Urinary bladder (tissue), 3 donors: ENCODE measurements at regions not wholly inside any gene's neighbourhood (a gene's known extent, or its start where the extent isn't known, plus 50 kb on each side); places are given as distances from the start of the nearest gene placed in this dataset.

Experiments
- DNase-seq: peaks from one replicate; pipeline ENCODE4 v3.0.0-alpha.2; 2015; ENCODE audit errors: extremely low spot score
- H3K27ac ChIP-seq: one replicate; pipeline ENCODE4 v1.5.1; 2013; ENCODE audit warnings: low read depth, mild to moderate bottlenecking, moderate library complexity
- H3K36me3 ChIP-seq: one replicate; pipeline ENCODE4 v1.6.1; 2013; ENCODE audit warnings: mild to moderate bottlenecking, moderate library complexity; ENCODE audit not compliant: insufficient read depth
- H3K4me1 ChIP-seq: one replicate; pipeline ENCODE4 v1.6.1; 2013; ENCODE audit warnings: mild to moderate bottlenecking, moderate library complexity; ENCODE audit not compliant: insufficient read depth
- H3K4me3 ChIP-seq: one replicate; pipeline ENCODE4 v1.5.1; 2013; ENCODE audit warnings: low read depth, low read length
- WGBS: extraction: QIAGEN DNeasy Blood & Tissue Kit; methylation state at CpG from one replicate; pipeline ENCODE4 v1.1.7; 2013; 5-methylcytosine and 5-hydroxymethylcytosine counted together
- donor health status: healthy with polysubstance abuse.
- donor health status: healthy.

- WGBS, result 69% methylated on average over 5 of the region's 5 CpGs
These were observed 114.9 kb upstream of the IFNGR1 start for GRCh38 chr6:137334094-137334493.

GRCh38 chr6:137332637-137333280 lies 113.6 kb upstream of the IFNGR1 start:
- WGBS, result 32% methylated on average over 8 of the region's 8 CpGs
- no peak overlapping the region for H3K4me3 ChIP-seq
- no peak for DNase-seq
- H3K27ac ChIP-seq, result no peak overlapping the region
- H3K36me3 ChIP-seq, result no peaks in the 10 kb centered on the region
- H3K4me1 ChIP-seq, result no peaks in the 10 kb centered on the region

More at GRCh38 chr6:137334094-137334493, 114.9 kb upstream of the IFNGR1 start:
- no peaks in the 10 kb centered on the region for H3K4me1 ChIP-seq
- no peaks in the 10 kb centered on the region for H3K36me3 ChIP-seq
- no peak overlapping the region for H3K27ac ChIP-seq
- no peak for DNase-seq
- no peak overlapping the region for H3K4me3 ChIP-seq

- no peak for DNase-seq
- H3K4me3 ChIP-seq, result no peak overlapping the region
- no peak overlapping the region for H3K27ac ChIP-seq
- no peaks in the 10 kb centered on the region for H3K36me3 ChIP-seq
- WGBS, result 45% methylated on average over 1 of the region's 1 CpG
- no peaks in the 10 kb centered on the region for H3K4me1 ChIP-seq
These were observed 104.7 kb upstream of the IFNGR1 start for GRCh38 chr6:137323860-137324259.

- DNase-seq, result no peak
- Histone ChIP-seq H3K27ac (no peak overlapping the region), H3K36me3 (no peaks in the 10 kb centered on the region), H3K4me3 (no peak overlapping the region), H3K4me1 (no peaks in the 10 kb centered on the region)
- 83% methylated on average over 9 of the region's 9 CpGs for WGBS
These were observed 101.1 kb upstream of the IFNGR1 start for GRCh38 chr6:137320271-137320670.

- H3K36me3 ChIP-seq, result no peaks in the 10 kb centered on the region
- no peaks in the 10 kb centered on the region for H3K4me1 ChIP-seq
- no peak overlapping the region for H3K4me3 ChIP-seq
- no peak for DNase-seq
- H3K27ac ChIP-seq, result no peak overlapping the region
These were observed 97.4 kb upstream of the IFNGR1 start for GRCh38 chr6:137316626-137317025.

- Histone ChIP-seq H3K4me1 (no peaks in the 10 kb centered on the region), H3K27ac (no peak overlapping the region), H3K4me3 (no peak overlapping the region), H3K36me3 (no peaks in the 10 kb centered on the region)
- DNase-seq, result no peak
- WGBS, result 31% methylated on average over 5 of the region's 5 CpGs
These were observed 95.9 kb upstream of the IFNGR1 start for GRCh38 chr6:137315081-137315480.

- WGBS, result 10% methylated on average over 11 of the region's 11 CpGs
- no peak overlapping the region for H3K4me3 ChIP-seq
- H3K4me1 ChIP-seq, result no peaks in the 10 kb centered on the region
- no peaks in the 10 kb centered on the region for H3K36me3 ChIP-seq
- DNase-seq, result peak; percentile 32
- no peak overlapping the region for H3K27ac ChIP-seq
These were observed 95.0 kb upstream of the IFNGR1 start for GRCh38 chr6:137313928-137314855.

GRCh38 chr6:137313211-137313610 lies 94.0 kb upstream of the IFNGR1 start:
- H3K4me3 ChIP-seq, result no peak overlapping the region
- no peak overlapping the region for H3K27ac ChIP-seq
- H3K4me1 ChIP-seq, result no peaks in the 10 kb centered on the region
- DNase-seq, result no peak
- WGBS, result 73% methylated on average over 1 of the region's 1 CpG
- no peaks in the 10 kb centered on the region for H3K36me3 ChIP-seq

GRCh38 chr6:137311940-137312339 lies 92.8 kb upstream of the IFNGR1 start:
- H3K36me3 ChIP-seq, result no peaks in the 10 kb centered on the region
- H3K4me1 ChIP-seq, result no peaks in the 10 kb centered on the region
- H3K4me3 ChIP-seq, result no peak overlapping the region
- no peak for DNase-seq
- H3K27ac ChIP-seq, result no peak overlapping the region
- 86% methylated on average over 1 of the region's 1 CpG for WGBS

GRCh38 chr6:137309078-137309762 lies 90.0 kb upstream of the IFNGR1 start:
- Histone ChIP-seq H3K4me3 (no peak overlapping the region), H3K36me3 (no peaks in the 10 kb centered on the region), H3K27ac (no peak overlapping the region), H3K4me1 (no peaks in the 10 kb centered on the region)
- WGBS, result 30% methylated on average over 6 of the region's 6 CpGs
- DNase-seq, result no peak

- no peaks in the 10 kb centered on the region for H3K36me3 ChIP-seq
- 86% methylated on average over 8 of the region's 8 CpGs for WGBS
- no peak overlapping the region for H3K27ac ChIP-seq
- H3K4me1 ChIP-seq, result no peaks in the 10 kb centered on the region
- no peak overlapping the region for H3K4me3 ChIP-seq
- no peak for DNase-seq
These were observed 88.1 kb upstream of the IFNGR1 start for GRCh38 chr6:137307163-137307854.

- WGBS, result 60% methylated on average over 2 of the region's 2 CpGs
- no peak overlapping the region for H3K27ac ChIP-seq
- H3K36me3 ChIP-seq, result no peaks in the 10 kb centered on the region
- no peaks in the 10 kb centered on the region for H3K4me1 ChIP-seq
- H3K4me3 ChIP-seq, result no peak overlapping the region
- DNase-seq, result no peak
These were observed 86.5 kb upstream of the IFNGR1 start for GRCh38 chr6:137305691-137306090.

GRCh38 chr6:137304020-137304780 lies 85.0 kb upstream of the IFNGR1 start:
- no peaks in the 10 kb centered on the region for H3K36me3 ChIP-seq
- 76% methylated on average over 4 of the region's 4 CpGs for WGBS
- no peaks in the 10 kb centered on the region for H3K4me1 ChIP-seq
- H3K4me3 ChIP-seq, result no peak overlapping the region
- H3K27ac ChIP-seq, result no peak overlapping the region
- no peak for DNase-seq
